ENCODE measurements at regions not wholly inside any gene's neighbourhood (a gene's known extent, or its start where the extent isn't known, plus 50 kb on each side); places are given as distances from the start of the nearest gene placed in this dataset.

GRCh38 chr7:84362360-84362759, 167.8 kb upstream of the SEMA3A start:
- ChIA-PET POLR2A (no interaction called here), CTCF (no interaction called here)

DNA sequence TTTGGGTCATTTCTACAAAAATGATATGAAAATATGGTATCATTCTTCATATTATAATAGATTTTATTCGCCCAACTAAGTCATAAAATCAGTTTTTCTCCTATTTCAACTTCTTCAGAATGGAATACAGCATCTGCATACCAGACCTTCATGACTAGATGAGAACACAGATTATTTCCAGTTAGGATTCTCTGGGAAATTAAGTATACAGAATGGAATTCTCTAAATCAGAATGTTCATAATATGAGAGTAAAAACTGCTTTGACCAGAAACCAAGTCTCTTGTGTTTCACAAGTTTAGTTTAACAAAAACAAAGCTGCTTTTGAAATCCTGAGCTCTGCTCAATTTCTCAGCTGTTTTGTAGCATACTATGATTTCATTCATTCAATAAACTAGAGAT, 160.3 kb upstream of the SEMA3A start:
- ChIA-PET CTCF (no interaction called here), POLR2A (no interaction called here)

- CTCF ChIA-PET = no interaction called here
- POLR2A ChIA-PET = no interaction called here
These were observed 159.4 kb upstream of the SEMA3A start for GRCh38 chr7:84354030-84354429.

- CTCF ChIA-PET = no interaction called here
- POLR2A ChIA-PET = no interaction called here
These were observed 144.7 kb upstream of the SEMA3A start for GRCh38 chr7:84339306-84339705.

DNA sequence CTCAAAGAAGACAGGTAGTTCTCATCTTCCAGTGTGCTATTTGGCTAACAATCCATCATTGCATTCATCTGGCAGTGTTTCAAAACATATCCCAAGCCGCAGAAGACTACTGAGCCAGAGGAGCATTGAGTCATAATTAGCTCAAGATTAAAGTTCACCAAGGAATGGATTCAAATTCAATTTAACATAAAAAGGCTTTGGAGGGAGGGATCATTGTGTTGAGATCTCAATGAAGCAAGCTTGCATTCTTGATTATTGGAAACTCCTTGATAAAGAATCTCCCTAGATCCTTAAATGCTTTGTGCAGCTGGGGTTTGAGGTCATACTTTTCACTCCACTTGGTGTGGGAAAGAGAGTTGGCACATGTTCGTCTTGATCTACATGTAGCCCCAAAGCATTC, 142.8 kb upstream of the SEMA3A start:
- CTCF ChIA-PET = no interaction called here
- POLR2A ChIA-PET = no interaction called here

DNA sequence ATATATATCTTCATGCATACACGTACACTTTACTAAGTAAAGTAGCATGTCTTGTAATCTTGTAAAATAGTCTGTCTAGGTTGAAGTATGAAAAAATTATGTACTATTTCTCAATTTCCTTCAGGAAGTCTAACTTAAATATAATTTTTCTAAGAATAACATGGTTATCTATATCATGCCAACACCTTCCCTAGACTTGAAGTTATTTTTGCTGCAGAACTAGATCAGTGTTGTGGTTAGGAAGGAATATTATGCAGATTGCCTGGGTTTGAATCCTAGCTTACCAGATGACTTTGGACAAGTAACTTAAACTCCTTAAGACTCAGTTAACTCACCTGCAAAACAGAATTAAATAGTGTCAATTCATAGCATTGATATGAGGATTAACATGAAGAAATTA, 142.2 kb upstream of the SEMA3A start:
- CTCF ChIA-PET = no interaction called here
- POLR2A ChIA-PET = no interaction called here

DNA sequence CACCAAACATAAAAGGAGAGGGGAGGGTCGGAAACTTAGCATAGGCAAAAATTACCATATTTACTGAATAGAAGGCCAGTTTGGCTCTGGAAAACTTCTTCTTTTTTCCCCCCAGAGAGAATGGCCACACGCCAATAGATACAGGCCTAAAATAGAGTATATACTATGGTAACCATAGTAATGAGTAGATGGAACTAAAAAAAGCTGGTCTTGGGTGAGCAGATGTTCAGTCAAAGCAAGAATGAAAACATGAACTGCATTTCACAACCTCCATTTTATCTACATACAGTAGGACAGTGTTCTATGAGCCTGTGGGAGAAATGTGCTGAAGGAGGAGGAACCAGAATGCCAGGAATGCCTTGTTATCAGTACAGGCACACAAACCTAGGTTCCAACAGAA, 141.7 kb upstream of the SEMA3A start:
- CTCF ChIA-PET = no interaction called here
- POLR2A ChIA-PET = no interaction called here

- CTCF ChIA-PET = no interaction called here
- POLR2A ChIA-PET = no interaction called here
These were observed 137.0 kb upstream of the SEMA3A start for GRCh38 chr7:84331616-84332015.

DNA sequence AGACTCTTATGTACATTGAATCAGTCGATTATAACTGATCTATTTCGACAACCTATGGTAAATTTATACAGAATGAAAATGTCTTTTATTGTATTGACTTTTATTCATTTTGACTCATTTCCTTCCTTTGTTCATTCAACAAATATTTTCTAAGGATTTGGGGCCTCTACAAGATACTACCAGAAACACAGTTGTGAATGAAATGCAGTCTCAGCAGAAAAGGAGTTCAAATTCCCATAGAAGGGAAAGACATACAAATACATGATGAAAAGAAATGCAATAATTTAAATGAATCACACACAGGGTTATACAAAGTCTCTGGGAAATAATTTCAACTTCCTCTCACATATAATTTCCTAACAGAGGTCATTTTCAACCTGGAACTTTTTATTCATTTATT, 134.0 kb upstream of the SEMA3A start:
- CTCF ChIA-PET = no interaction called here
- POLR2A ChIA-PET = no interaction called here

- ChIA-PET CTCF (no interaction called here), POLR2A (no interaction called here)
These were observed 129.6 kb upstream of the SEMA3A start for GRCh38 chr7:84324136-84324630.

- ChIA-PET POLR2A (no interaction called here), CTCF (no interaction called here)
These were observed 122.9 kb upstream of the SEMA3A start for GRCh38 chr7:84317536-84317935.

DNA sequence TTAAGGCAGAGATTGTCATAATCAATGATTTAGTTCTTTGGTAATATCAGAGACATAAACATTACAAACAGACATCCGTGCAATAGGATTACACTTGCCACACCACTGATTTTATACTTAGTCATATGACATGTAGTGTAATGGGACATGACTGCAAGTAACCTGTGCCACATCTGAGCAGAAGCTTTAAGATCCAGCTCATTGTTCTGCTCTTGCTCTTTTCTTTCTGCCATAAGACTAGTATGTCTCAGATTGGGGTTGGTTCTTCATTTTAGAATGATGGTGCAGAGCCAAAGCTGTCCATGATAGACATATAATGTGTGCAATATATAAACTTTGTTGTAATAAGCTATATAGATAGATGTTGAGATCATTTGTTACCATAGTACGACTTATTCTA, 119.7 kb upstream of the SEMA3A start:
- CTCF ChIA-PET = no interaction called here
- POLR2A ChIA-PET = no interaction called here

DNA sequence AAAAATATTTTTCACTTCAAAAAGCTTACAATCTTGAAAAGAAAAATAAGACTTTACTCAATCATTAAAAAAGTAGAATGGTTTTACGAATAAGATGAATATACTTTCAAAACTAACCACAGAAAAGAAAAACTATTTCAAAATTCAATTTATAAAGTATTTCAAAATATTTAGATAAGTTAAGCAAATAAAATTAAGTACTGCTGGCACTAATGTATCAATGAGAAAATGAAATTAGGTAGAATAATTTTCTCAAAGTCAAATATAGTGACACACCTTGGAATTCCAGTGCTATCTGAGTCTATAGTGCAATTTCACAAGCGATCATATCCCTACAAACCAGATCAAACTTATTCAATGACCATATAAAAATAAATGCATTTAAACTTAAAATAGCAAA, 109.8 kb upstream of the SEMA3A start:
- POLR2A ChIA-PET = no interaction called here
- CTCF ChIA-PET = no interaction called here

DNA sequence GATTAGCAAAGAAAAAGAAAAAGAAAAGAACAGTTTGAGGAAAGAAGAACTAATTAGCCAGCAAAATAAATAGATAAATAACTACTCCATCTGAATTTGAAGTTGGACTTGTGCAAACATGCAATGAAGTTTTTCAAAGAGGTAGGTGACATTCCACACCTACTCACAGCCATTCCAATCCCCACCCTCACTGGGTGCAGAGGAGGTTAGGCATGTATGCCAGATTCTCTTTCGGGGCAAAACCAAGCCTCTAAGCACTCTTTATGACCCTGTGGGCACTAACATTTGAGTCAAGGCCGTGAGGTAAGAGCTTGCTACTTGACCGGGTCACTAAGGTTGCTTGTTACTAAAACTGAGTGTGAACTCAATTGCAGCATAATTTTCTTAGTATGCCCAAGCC, 108.4 kb upstream of the SEMA3A start:
- ChIA-PET CTCF (no interaction called here), POLR2A (no interaction called here)

GRCh38 chr7:84297616-84298015, 103.0 kb upstream of the SEMA3A start:
- CTCF ChIA-PET = no interaction called here
- POLR2A ChIA-PET = no interaction called here

DNA sequence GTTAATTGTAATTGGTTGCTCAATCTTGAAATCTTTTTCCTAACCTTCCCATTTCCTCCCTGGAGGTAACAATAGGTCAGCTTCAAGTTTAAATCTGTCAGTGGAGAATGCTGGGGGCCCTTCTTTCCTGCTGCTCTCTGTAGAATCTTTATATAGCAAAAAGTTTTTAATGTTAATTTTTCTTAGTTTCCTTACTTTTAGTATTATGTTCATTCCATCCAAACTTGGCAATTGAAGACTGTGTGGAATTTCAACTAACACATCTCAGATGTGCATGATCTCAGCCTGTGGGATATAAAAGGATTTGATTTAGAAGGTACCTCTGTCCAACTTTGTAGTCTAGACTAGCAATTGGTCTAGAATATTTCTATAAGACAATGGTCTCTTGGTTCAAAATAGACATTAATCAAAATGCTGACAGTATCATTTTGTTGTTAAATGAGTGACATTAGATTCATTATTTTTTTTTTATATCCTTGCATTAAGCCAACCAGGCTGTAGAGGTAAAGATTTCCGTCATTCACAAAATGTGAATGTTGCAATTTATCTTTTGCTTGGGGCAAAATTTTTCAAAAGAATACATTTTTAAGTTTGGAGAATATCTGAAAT, 100.4 kb upstream of the SEMA3A start:
- ChIA-PET CTCF (no interaction called here), POLR2A (no interaction called here)

DNA sequence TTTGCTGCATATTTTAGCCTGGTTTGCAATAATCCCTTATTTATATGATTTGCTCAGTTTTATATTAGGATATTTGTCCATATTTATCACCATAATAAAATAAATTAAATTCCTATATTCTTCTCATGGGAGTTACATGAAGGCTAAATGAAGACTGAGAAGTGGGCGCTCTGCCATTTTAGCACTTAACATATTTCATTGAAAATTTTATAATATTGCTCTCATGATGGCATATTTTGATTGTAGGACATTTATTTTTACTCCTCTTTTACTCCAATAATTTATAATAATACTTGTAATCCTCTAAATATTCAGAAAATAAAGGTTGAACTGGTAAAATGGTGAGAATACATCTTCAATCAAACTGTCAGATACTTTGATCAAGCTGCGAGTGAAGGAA, 99.8 kb upstream of the SEMA3A start:
- CTCF ChIA-PET = no interaction called here
- POLR2A ChIA-PET = no interaction called here

GRCh38 chr7:84291756-84292155, 97.2 kb upstream of the SEMA3A start:
- ChIA-PET POLR2A (no interaction called here), CTCF (no interaction called here)

DNA sequence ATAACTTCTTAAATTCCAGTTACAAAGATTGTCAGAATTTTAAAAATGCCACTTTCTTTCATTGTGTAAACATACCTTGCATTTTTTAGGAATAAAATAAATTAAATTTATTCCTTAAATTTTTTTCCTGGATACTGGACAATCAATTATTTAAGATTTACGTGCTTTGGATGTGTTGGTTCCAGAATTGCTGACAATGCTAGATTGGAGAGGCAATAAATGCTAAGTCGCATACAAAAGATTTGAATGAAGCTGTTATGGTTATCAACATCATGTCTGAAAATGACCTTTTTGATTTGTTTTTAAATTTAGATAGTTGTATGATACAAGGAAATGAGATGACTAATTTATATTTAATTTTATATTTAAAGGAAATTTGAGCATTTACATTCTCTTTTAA, 89.2 kb upstream of the SEMA3A start:
- POLR2A ChIA-PET = no interaction called here
- CTCF ChIA-PET = no interaction called here

GRCh38 chr7:84281518-84281917, 86.9 kb upstream of the SEMA3A start:
- CTCF ChIA-PET = no interaction called here
- POLR2A ChIA-PET = no interaction called here

- CTCF ChIA-PET = no interaction called here
These were observed 83.1 kb upstream of the SEMA3A start for GRCh38 chr7:84277628-84278224.

GRCh38 chr7:84274029-84274638, 79.5 kb upstream of the SEMA3A start:
- ChIA-PET POLR2A (no interaction called here), CTCF (no interaction called here)

More at GRCh38 chr7:84277628-84278224, 83.1 kb upstream of the SEMA3A start:
- POLR2A ChIA-PET = no interaction called here

Measured in activated CD8-positive, alpha-beta memory T cell treated with anti-CD3 and anti-CD28 coated beads for 36 hours (primary cell).